GM21825 (cell line): ENCODE measurements at regions not wholly inside any gene's neighbourhood (a gene's known extent, or its start where the extent isn't known, plus 50 kb on each side); places are given as distances from the start of the nearest gene placed in this dataset.

Source experiments
- ATAC-seq: cut with Tn5 transposase; IDR thresholded peaks from one replicate; pipeline ENCODE4 v1.9.1; 2021; ENCODE audit warnings: mild to moderate bottlenecking, moderate library complexity; ENCODE audit not compliant: unreplicated experiment

DNA sequence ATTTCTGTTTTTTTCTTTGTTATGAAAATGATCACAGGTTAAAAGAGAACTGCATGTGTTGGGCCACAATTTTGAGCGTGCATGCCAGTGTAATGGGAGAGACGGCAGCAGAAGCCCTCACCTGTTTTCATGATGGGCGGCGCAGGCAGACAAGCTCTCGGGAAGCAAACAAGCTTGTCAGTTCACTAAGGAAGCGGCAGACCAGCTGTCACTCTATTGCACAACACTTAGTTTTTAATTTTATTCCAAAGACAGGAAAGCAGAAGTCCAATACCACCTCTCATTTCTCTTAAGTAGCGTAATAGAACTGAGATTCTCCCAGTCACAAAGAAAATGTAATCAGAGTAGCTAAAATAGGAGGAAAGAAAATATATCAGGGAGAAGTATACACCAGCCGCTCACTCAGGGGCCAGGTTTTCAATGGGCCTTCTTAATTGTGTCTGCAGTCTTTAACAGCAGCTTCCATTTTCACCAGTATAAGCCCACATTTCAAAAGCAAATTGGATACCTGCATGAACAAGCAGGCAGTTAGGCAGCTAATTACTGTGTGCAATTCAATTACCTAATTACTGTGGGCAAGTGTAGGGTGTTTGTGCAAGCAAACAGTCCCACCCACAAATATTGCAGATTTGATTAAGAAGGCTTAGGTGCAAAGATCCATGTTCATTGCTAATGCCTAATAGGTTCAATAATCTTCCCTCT lies 711.4 kb downstream of the DIAPH3 start:
- ATAC-seq = no peak

DNA sequence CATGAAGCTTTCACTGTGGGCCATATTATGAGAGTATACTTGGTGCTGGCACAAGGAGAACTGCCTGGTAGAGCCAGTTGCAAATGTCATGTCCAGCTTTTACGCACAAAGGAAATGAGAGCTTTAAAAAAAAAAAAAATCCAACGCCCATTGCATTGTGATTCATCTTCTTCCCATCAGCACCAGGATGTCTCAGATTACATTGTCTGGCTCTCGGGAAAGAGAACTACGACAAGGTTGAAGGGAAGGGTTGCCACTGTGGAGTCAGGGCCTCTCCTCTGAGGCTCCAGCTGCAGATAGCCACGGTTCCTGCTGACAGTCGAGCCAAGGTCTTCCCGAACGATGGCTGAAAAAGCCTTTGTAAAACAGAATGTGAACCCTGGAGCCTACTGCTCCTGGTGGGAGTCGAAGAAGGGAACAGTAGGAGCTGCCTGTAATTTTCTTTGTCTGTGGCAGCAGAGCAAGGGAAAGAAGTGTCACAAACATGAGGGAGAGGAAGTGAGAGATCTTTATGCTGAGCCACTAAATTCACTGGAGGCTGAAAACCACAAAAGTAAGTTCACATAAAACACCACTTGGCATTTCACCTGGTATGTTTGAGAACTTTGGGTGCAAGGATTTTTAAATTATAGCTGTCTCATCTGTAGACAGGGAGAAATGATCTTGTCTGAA lies 704.7 kb downstream of the DIAPH3 start:
- no peak for ATAC-seq

DNA sequence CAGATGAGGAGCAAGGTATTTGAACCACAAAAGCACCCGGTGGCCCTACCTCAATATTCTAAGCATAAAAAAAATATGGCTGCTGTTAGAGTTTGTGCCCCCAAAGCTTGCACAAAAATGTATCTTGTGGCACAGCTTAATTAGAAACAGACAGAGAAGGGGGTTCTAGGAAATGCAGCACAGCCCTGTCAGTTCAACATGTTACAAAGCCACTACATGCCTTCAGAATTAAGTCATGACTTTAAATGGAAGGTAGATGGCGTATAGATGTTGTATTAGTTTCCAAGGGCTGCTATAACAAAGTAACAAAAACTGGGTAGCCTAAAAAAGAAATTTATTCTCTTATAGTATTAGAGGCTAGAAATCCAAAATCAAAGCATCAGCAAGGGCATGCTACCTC lies 703.8 kb downstream of the DIAPH3 start:
- ATAC-seq = no peak

DNA sequence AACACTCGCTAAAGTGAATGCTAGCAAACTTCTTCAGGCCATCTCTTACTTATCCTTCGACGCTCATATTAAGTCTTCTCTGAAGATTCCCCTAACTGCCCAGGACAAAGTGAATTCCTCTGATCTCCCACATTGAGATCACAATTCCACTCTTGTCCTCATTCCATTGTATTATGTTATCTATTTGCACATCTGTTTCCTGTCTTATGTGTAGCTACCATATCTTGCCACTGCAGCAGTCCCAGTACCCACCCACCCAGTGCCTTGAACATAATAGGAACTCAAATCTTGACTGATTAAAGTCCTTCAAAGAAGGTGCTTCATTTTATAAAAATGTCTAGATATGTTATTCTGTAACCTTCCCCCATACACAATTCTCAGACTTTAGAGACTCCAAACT lies 702.3 kb downstream of the DIAPH3 start:
- ATAC-seq = no peak

DNA sequence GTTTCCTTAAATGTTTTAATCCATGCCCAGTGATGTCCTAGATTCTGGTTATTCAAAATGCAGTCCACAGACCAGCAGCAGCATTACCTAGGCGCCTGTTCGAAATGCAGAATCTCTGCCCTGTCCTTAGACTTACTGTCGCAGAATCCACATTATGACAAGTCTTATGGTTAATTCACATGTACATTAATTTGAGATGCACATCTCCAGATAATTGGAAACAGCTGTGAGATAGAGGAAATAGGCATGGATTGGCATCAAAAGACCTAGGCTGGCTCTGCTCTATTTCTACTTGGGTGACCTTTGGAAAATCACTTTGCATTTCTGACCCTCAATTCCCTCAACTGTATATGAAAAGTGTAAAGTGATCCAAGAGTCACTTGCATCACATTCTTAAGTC lies 700.7 kb downstream of the DIAPH3 start:
- ATAC-seq = no peak

DNA sequence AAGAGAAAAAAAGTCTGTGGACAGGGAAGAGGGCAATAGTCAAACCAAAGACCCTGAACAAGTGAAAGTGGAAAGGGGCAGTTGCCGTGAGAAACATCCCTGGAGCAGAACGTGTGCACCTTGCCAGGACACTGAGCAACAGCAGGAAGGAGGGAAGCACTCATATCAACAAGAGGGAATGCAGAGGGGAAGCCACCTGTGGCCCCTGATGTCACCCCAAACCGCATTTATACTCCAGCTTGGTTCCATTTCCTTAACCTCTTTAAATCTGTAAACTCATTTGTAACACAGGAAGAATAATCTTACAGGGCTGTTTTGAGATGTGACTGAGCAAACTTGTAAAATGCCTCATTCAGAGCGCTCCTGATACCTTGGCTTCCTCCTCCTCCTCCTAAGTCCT lies 698.8 kb downstream of the DIAPH3 start:
- no peak for ATAC-seq

DNA sequence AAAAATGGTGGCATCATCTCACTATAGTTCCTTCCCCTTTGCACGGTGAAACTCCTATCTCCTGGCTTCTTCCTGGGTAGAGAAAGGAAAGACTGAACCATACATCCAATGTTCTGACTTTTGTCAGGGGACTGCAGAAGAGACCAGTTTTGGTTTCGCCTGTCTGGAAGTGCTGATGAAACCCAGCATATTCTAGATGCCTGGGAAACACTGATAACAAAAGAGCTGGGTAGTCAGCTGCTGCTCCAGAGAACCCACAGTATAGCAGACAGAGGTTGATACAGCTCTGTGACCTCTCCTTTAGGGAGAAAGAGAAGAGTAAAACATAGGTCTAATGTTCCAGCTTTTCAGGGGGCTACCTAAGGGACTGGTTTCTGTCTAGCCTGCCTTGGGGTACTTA lies 695.3 kb downstream of the DIAPH3 start:
- ATAC-seq = no peak

DNA sequence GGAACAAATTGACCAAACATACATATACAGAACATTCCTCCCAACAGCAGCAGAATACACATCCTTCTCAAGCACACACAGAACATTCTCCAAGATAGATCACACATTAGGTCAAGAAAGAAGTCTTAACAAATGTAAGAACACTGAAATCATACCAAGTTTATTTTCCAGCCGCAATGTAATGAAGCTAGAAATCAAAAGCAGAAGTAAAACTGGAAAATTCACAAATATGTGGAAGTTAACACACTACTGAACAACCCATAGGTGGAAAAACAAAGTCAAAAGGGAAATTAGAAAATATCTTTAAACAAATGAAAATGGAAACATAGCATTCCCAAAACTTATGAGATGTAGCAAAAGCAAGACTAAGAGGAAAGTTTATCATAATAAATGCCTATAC lies 692.6 kb downstream of the DIAPH3 start:
- no peak for ATAC-seq

DNA sequence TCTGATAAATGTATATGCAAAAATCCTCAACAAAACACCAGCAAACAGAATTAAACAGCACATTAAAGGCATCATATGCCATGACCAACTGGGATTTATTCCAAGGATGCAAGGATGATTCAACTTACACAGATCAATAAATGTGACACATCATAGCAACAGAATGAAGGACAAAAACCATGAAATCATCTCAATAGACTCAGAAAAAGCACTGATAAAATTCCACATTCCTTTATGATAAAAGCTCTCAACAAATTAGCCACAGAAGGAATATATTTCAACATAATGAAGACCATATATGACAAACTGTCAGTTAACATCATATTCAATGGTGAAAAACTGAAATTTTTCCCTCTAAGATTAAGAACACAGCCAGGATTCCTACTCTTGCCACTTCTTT lies 691.6 kb downstream of the DIAPH3 start:
- ATAC-seq = no peak

DNA sequence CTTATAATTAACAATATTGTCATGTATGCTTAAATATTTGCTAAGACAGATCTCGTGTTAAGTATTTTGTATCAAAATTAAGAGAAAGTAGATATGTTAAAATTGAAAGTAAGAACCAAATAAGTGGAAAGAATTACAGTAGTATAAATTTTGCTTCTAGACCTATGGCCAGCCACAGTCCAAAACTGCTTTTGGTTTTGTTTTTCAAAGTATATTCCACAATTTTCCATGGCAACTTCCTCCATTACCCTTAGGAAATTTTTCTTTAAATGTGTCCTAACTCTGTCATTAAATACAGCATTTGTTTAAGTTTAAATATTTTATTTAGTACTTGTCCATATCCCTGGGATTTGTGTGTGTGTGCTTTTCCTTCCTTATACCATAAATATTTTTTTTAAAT lies 689.0 kb downstream of the DIAPH3 start:
- no peak for ATAC-seq

DNA sequence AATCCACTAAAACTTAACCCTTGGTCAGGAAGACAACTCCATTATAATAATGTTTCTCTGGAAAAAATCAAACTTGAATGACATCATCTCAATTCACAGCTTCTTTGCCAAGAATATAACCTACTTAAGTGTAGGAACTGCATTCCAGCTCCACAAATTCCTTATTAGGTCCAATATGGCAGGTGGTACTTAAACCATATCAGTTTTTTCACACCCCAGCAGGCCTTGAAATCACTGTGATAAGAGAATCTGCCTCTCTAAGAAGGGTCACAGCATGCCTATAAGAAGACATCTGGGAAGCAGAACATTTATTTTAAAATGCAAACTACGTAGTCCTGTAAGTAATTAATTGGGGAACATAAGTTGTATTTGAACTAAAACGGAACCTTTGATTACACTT lies 687.8 kb downstream of the DIAPH3 start:
- ATAC-seq = no peak

DNA sequence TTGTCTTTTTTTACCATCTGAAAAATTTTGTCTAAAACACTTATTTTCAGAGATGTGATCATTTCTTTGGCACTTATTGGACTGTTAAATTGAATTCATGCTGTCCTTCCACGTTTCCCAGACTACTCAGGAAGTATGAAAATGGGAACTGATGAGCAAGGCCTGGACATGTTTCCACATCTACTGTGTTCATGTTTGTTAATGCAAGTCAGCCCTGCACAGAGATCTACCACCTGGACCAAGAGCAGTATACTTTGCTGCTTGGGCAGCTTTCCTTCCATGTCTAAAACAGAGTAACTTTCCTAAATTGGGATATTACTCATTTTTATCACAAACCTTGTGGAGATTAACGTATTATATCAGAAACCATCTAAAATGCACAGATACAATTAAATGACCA lies 687.4 kb downstream of the DIAPH3 start:
- no peak for ATAC-seq

DNA sequence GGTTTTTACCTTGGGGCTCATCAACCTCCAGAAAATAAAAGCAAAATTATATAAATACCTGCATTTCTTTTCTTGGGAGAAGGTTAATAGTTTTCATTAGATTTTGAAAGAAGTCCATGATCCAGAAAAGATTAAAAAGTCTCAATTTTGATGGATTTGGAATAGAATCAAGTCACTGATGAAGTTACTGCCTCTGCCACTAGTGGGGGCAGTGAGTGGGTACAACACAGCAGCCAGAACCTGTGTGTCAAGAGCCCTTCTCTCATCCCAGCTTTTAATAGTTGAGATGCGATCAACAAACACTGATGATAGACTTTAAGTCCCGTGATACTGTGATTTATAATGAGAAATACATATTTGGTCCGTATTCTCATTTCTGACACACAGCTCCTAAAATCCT lies 686.7 kb downstream of the DIAPH3 start:
- no peak for ATAC-seq

DNA sequence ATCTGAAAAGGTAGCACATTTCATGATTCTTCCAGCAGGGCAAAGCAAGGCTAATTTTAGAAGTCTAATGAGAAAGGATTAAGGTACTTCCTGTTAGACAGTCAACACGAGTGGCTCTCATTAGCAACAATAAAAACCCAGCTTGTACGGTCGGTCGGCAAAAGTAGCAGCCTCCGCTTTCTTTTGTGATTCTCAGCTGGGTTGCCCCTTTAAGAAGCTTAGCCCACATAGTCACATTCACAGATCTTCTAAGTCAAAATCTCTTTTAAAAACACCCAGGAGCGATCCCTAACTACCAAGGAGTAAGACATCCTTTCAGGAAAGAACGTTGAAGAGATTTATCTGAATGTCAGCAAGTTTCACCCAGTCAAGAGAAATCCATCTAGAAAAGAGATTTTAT lies 684.8 kb downstream of the DIAPH3 start:
- ATAC-seq = no peak

DNA sequence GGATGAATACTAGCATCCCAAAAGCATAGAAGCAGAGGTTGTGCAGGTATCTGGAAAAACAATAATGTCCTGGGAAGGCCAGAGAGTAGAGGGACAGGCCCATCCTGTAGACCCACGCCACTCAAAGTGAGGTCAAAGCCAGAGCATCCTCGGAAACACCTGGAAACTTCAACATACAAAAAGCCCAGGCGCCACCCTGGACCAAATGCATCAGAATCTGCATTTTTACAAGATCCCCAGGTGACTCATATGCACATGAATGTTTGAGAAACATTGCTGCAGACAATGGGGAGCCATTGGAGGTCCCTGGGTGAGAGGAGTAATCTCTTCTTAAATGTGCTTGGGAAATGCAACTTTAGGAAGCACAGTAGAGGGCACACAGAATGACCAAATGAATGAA lies 684.1 kb downstream of the DIAPH3 start:
- ATAC-seq = no peak

DNA sequence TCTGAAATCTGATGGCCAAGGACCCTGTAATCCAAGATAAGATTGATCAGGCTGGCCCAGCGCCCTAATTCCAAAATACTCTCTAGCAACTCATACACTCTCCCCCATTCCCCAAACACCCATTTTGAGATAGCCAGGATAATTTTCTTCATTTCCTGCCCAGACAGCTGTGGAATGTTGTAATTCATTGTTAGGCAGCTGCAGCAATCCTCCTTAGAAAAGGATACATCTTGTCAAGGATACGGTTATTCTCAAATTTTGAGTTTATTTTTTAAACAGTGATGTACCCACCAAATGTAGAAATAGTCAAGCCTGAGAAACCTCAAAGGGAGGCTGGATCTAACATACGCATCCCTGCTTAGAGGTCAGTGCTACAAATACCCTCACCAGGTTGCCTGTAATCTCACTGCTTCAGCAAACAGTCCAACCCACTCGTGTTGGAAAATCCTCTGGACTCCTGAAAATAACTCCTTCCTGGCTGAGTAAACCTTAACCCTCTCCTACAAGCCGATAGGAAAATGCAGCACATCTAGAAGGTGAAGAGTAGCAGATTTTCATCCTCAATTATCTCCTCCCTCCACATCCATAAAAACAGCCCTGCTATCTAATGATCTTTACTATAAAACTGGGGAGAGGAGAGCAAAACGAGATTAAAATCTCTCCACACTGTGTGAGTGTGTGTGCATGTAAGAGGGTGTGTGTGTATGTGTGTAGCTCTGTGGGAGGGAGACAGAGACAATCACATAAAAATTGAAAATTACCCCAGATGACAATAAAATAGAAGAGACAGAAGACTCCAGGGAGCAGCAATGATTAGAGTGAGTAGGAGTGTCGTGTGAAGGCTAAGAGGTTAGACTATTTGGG lies 683.1 kb downstream of the DIAPH3 start:
- ATAC-seq = no peak

DNA sequence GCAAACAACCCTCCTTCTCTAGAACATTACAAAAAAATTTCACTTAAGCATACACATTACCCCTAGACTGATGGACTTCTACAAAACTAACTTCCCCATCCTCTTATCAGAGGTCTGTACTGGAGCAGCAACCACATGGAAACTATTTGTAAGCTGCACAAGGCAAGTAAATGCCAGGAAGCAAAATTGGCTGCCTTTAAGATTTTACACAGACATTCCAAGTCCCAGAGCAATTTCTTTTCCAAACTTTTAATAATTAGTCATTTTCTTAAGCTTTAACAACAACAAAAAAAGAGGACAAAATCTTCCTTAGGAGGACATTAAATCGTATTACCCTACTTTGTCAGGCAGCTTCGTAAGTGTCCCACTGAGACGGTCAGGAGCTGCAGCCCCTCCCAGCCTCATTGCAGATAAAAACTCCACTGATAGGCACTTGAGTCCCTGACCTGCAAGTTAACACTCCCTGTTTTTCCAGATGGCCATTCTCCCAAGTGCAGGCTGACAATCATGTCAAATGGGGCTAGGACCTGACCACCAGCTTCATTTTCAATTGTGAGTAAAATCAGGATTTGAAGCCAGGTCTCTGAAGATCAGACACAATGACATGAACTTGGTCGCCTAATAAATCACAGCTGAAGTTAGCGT lies 680.1 kb downstream of the DIAPH3 start:
- ATAC-seq = no peak

DNA sequence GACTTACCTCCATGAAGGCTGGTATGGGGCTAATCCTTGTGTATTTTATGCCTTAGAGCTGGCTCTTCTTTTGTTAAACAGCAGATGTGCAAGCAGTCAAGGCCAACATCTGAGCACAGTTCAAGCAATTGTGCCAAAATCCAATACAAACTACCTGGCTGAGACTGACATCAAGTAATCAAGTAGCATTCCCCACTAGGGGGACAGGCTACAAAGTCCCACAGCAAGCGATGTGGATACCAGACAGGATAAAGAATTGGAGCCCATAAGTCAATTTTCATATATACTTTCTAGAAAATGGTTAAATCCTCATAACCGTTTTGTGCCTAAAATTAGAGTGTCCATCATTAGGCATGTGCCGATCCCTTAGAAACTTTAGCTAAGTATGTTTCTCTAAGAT lies 675.8 kb downstream of the DIAPH3 start:
- ATAC-seq = no peak

DNA sequence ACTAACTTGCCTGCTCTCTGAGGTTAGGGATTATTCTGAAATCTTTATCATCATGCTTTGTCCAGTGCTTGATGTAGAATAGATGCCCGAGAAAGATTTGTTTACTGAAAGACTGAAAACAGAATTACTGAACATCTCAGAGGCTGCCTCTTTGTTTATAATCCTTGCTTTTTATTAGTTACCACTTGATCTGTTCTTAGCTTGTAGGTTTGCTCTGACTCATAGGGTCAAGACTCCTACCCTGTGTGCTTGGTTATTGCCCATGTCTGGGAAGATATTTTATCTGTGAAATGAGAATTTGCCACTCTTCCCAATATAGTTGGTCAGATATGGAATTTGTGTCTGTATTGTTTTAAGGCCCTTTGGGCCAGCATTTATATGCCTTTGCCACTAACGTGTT lies 675.3 kb downstream of the DIAPH3 start:
- no peak for ATAC-seq

DNA sequence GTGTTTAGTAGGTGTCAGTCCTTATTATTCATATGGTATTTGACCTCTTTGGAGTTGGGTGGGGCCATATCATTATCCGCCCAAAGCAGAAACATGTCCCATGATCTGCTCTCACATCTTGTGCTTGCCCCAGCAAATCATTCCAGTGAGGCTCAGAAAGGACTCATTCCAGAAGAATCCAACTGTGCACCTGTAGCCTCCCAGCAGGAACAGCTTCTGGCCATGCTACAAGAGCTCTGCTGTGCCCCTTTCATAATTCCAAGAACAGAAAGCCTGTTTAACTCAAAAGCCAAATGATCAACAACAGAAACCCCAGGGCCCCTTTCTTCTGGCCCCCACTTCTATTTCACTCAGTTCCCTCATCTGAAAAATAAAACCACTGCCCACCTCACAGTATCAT lies 673.1 kb downstream of the DIAPH3 start:
- ATAC-seq = no peak

DNA sequence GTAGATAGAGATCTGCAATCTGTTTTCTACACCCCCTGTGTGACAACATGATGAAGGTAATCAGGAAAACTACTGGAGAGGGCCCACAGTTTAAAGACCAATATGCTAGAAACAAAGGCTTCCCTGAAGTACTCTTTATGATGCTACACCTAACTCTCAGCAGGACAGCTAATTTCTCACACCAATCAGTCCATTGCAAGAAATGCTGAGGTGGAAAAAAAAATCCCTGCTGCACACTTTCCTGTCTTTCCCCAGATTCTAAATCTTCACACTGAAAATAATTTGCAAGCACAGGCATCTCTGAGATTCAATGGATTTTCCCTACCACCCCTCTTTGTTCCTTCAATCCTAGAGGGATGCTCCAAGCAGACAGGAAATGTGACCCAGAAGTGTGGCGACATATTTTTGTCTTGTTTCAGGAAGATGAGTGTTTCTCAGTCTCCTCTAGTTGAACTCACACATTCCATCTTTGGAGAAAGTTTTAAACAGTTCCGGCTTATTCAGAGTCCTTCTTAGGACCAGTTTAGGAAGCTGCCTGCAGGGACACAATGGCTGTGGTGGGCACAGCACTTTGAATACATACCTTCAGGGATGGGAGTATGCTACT lies 671.6 kb downstream of the DIAPH3 start:
- no peak for ATAC-seq
